ENCODE measurements at regions not wholly inside any gene's neighbourhood (a gene's known extent, or its start where the extent isn't known, plus 50 kb on each side); places are given as distances from the start of the nearest gene placed in this dataset.

- TF ChIP-seq TARDBP (IDR thresholded peaks at IDR 0.05): no peak
- no peak for TF ChIP-seq PKNOX1 (IDR thresholded peaks at IDR 0.05)
- no peak for TF ChIP-seq L3MBTL2 (conservative IDR thresholded peaks at IDR 0.05)
- no peak for TF ChIP-seq ZNF384 (IDR thresholded peaks at IDR 0.05)
- no peak for TF ChIP-seq ELF4 (IDR thresholded peaks at IDR 0.05)
- no peak for TF ChIP-seq FOXM1 (IDR thresholded peaks at IDR 0.05; ENCODE audit: borderline replicate concordance)
- TF ChIP-seq SP1 (IDR thresholded peaks at IDR 0.05): no peak
- no peak for TF ChIP-seq SUZ12 (IDR thresholded peaks at IDR 0.05)
- TF ChIP-seq ARNT (IDR thresholded peaks at IDR 0.05): no peak
- no peak for TF ChIP-seq NFRKB (IDR thresholded peaks at IDR 0.05)
Measured at GRCh38 chr14:62616668-62617067, 428.6 kb downstream of the KCNH5 start.

Measured in HEK293T (cell line).